Loucy (cell line): ENCODE measurements at regions not wholly inside any gene's neighbourhood (a gene's known extent, or its start where the extent isn't known, plus 50 kb on each side); places are given as distances from the start of the nearest gene placed in this dataset.

ENCODE experiments used
- CTCF ChIP-seq: fragments of 200-600 bp; sonication (generic); conservative IDR thresholded peaks from 2 replicates; pipeline ENCODE4 v1.5.1; 2014; ENCODE audit warnings: mild to moderate bottlenecking, antibody characterized with exemption, low read length
- EZH2phosphoT487 ChIP-seq: fragments of 200-600 bp; IDR thresholded peaks from 2 replicates; pipeline ENCODE4 v1.6.1; 2018; ENCODE audit warnings: antibody characterized with exemption, mild to moderate bottlenecking, moderate library complexity, borderline replicate concordance

GRCh38 chr2:58480141-58480540 lies 239.0 kb upstream of the FANCL start:
- TF ChIP-seq CTCF (no peak), EZH2phosphoT487 (no peak)
